ENCODE measurements at regions not wholly inside any gene's neighbourhood (a gene's known extent, or its start where the extent isn't known, plus 50 kb on each side); places are given as distances from the start of the nearest gene placed in this dataset.
"Not testable (repeated sequence)": the region's sequence is repeated elsewhere in the genome, so short reads cannot be mapped to it uniquely, and the experiment has no call there.

GRCh38 chr2:125797192-125797591 is 858.8 kb upstream of the GYPC start:
- intact Hi-C loops (cut with micrococcal nuclease), result no loop called here
- TF ChIP-seq CTCF (IDR thresholded peaks at IDR 0.05; ENCODE audit: borderline replicate concordance), result no peak
- Histone ChIP-seq H3K4me1 (no peaks in the 10 kb centered on the region), H3K27ac (replicated peaks) (no peak overlapping the region), H3K4me3 (no peak overlapping the region), H3K36me3 (no peaks in the 10 kb centered on the region), H3K9me3 (replicated peaks) (peaks cover 53% of the 10 kb centered on the region), H3K27me3 (ENCODE audit: low read depth) (no peaks in the 10 kb centered on the region)
- no peak for DNase-seq

GRCh38 chr2:125822746-125823145 is 833.2 kb upstream of the GYPC start:
- no peak overlapping the region for H3K4me3 ChIP-seq

GRCh38 chr2:125825781-125826180 is 830.2 kb upstream of the GYPC start:
- intact Hi-C loops (cut with micrococcal nuclease); H3K4me1 ChIP-seq; H3K9me3 ChIP-seq (replicated peaks); H3K4me3 ChIP-seq; H3K27me3 ChIP-seq (ENCODE audit: low read depth); H3K27ac ChIP-seq (replicated peaks); DNase-seq; H3K36me3 ChIP-seq: not testable (repeated sequence)

More at GRCh38 chr2:125822746-125823145, 833.2 kb upstream of the GYPC start:
- DNase-seq, result no peak
- no peak for TF ChIP-seq CTCF (IDR thresholded peaks at IDR 0.05; ENCODE audit: borderline replicate concordance)
- Histone ChIP-seq H3K36me3 (no peaks in the 10 kb centered on the region), H3K27ac (replicated peaks) (no peak overlapping the region), H3K27me3 (ENCODE audit: low read depth) (no peaks in the 10 kb centered on the region), H3K9me3 (replicated peaks) (no peaks in the 10 kb centered on the region), H3K4me1 (no peaks in the 10 kb centered on the region)
- intact Hi-C loops (cut with micrococcal nuclease), result no loop called here

- intact Hi-C loops (cut with micrococcal nuclease), result no loop called here
These were observed 818.8 kb upstream of the GYPC start for GRCh38 chr2:125837128-125837527.

GRCh38 chr2:125837611-125838010 is 818.3 kb upstream of the GYPC start:
- peaks cover 6% of the 10 kb centered on the region for H3K9me3 ChIP-seq (replicated peaks)
- intact Hi-C loops (cut with micrococcal nuclease), result no loop called here
- no peak overlapping the region for H3K27ac ChIP-seq (replicated peaks)
- no peak for DNase-seq
- H3K27me3 ChIP-seq (ENCODE audit: low read depth), result no peaks in the 10 kb centered on the region
- H3K4me3 ChIP-seq, result no peak overlapping the region
- H3K36me3 ChIP-seq, result no peaks in the 10 kb centered on the region
- TF ChIP-seq CTCF (IDR thresholded peaks at IDR 0.05; ENCODE audit: borderline replicate concordance), result no peak
- no peaks in the 10 kb centered on the region for H3K4me1 ChIP-seq

More at GRCh38 chr2:125837128-125837527, 818.8 kb upstream of the GYPC start:
- peaks cover 9% of the 10 kb centered on the region for H3K9me3 ChIP-seq (replicated peaks)
- no peak for TF ChIP-seq CTCF (IDR thresholded peaks at IDR 0.05; ENCODE audit: borderline replicate concordance)
- no peaks in the 10 kb centered on the region for H3K36me3 ChIP-seq
- no peak overlapping the region for H3K4me3 ChIP-seq
- H3K4me1 ChIP-seq, result no peaks in the 10 kb centered on the region
- H3K27ac ChIP-seq (replicated peaks), result no peak overlapping the region
- no peak for DNase-seq
- H3K27me3 ChIP-seq (ENCODE audit: low read depth), result no peaks in the 10 kb centered on the region

GRCh38 chr2:125839945-125840344 is 816.0 kb upstream of the GYPC start:
- no peak for DNase-seq
- Histone ChIP-seq H3K27ac (replicated peaks) (no peak overlapping the region), H3K4me3 (no peak overlapping the region), H3K9me3 (replicated peaks) (no peaks in the 10 kb centered on the region), H3K4me1 (no peaks in the 10 kb centered on the region), H3K36me3 (no peaks in the 10 kb centered on the region), H3K27me3 (ENCODE audit: low read depth) (no peaks in the 10 kb centered on the region)
- intact Hi-C loops (cut with micrococcal nuclease), result no loop called here
- no peak for TF ChIP-seq CTCF (IDR thresholded peaks at IDR 0.05; ENCODE audit: borderline replicate concordance)

Data from left ventricle myocardium inferior (tissue), 1 donor.